HG03135 (cell line): ENCODE measurements at regions not wholly inside any gene's neighbourhood (a gene's known extent, or its start where the extent isn't known, plus 50 kb on each side); places are given as distances from the start of the nearest gene placed in this dataset.
"Not testable (repeated sequence)": the region's sequence is repeated elsewhere in the genome, so short reads cannot be mapped to it uniquely, and the experiment has no call there.

Source experiments
- ATAC-seq: cut with Tn5 transposase; IDR thresholded peaks from one replicate; pipeline ENCODE4 v1.9.1; 2021; ENCODE audit warnings: mild to moderate bottlenecking, moderate library complexity; ENCODE audit not compliant: unreplicated experiment

- ATAC-seq, result no peak
These were observed 385.3 kb upstream of the HS3ST1 start for GRCh38 chr4:11813951-11814446.

GRCh38 chr4:11811521-11811920 lies 382.8 kb upstream of the HS3ST1 start:
- not testable (repeated sequence) for ATAC-seq

GRCh38 chr4:11805842-11806241 lies 377.1 kb upstream of the HS3ST1 start:
- peak; percentile 60 for ATAC-seq

- peak; percentile 96 for ATAC-seq
These were observed 373.1 kb upstream of the HS3ST1 start for GRCh38 chr4:11801466-11802446.

GRCh38 chr4:11799196-11799595 lies 370.5 kb upstream of the HS3ST1 start:
- no peak for ATAC-seq

GRCh38 chr4:11791797-11792196 lies 363.1 kb upstream of the HS3ST1 start:
- ATAC-seq, result no peak

- no peak for ATAC-seq
These were observed 361.5 kb upstream of the HS3ST1 start for GRCh38 chr4:11790230-11790629.

- no peak for ATAC-seq
These were observed 354.9 kb upstream of the HS3ST1 start for GRCh38 chr4:11783588-11783987.

GRCh38 chr4:11782859-11783258 lies 354.2 kb upstream of the HS3ST1 start:
- no peak for ATAC-seq

GRCh38 chr4:11777447-11777846 lies 348.8 kb upstream of the HS3ST1 start:
- ATAC-seq, result no peak

- ATAC-seq, result no peak
These were observed 345.7 kb upstream of the HS3ST1 start for GRCh38 chr4:11774346-11774745.

- no peak for ATAC-seq
These were observed 345.1 kb upstream of the HS3ST1 start for GRCh38 chr4:11773798-11774197.

- ATAC-seq, result no peak
These were observed 340.7 kb upstream of the HS3ST1 start for GRCh38 chr4:11769434-11769833.

- no peak for ATAC-seq
These were observed 339.7 kb upstream of the HS3ST1 start for GRCh38 chr4:11768251-11768972.

GRCh38 chr4:11765849-11766453 lies 337.3 kb upstream of the HS3ST1 start:
- no peak for ATAC-seq

GRCh38 chr4:11748164-11748872 lies 319.6 kb upstream of the HS3ST1 start:
- no peak for ATAC-seq

GRCh38 chr4:11746734-11747133 lies 318.0 kb upstream of the HS3ST1 start:
- no peak for ATAC-seq

GRCh38 chr4:11743976-11744375 lies 315.3 kb upstream of the HS3ST1 start:
- ATAC-seq, result no peak

- ATAC-seq, result no peak
These were observed 314.5 kb upstream of the HS3ST1 start for GRCh38 chr4:11743236-11743635.

GRCh38 chr4:11741190-11741652 lies 312.5 kb upstream of the HS3ST1 start:
- no peak for ATAC-seq

GRCh38 chr4:11739992-11740391 lies 311.3 kb upstream of the HS3ST1 start:
- no peak for ATAC-seq
